GM21526 (cell line): ENCODE measurements at regions not wholly inside any gene's neighbourhood (a gene's known extent, or its start where the extent isn't known, plus 50 kb on each side); places are given as distances from the start of the nearest gene placed in this dataset.

ENCODE experiments used
- ATAC-seq: cut with Tn5 transposase; IDR thresholded peaks from one replicate; pipeline ENCODE4 v1.9.1; 2021; ENCODE audit warnings: moderate library complexity; ENCODE audit not compliant: unreplicated experiment, low FRiP score

DNA sequence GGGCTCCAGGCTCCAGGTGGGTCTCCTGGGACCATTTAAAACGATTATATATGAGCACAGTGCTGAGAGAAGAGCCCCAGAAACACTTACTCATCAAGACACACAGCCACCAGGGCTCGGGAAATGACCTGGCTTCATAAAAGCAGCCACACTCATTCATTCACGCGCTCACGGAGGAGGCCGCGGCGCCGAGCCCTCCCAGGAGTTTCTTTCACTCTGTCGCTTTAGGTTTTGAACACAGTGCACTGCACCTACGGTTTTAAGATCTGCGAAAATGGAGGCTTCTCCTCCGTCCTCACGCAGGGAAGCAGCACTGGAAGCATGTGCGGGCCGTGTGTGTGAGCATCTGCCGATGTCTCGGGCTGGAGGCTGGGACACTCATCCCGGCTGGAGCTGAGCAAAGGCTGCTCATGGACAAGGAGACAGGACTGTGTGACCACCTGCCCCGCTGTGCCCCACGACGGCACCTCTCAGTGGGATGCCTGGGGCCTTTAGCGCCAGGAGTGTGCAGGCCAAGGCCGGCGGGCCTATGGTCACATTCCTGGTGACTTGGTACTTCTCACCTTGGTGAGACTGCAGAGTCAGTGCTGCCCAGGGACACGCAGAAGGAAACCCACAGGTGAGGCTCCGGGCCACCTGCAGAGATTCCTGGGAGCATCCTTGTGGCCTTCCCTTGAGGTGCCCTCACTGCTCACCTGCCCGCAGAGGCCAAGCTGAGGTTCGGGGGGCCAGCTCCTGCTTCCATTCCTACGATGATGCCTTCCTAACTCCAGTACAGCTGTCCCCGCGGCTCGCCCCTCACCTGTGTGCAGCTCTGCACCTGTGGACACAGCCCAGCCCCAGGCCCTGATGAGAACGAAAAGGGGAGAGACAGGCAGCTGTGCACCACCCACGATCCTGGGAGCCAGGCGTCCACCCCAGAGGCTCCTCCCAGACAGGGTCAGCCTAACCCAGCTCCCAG lies 872.0 kb downstream of the BRD1 start:
- no peak for ATAC-seq

- no peak for ATAC-seq
Measured at GRCh38 chr22:48954781-48955311, 872.8 kb downstream of the BRD1 start.

DNA sequence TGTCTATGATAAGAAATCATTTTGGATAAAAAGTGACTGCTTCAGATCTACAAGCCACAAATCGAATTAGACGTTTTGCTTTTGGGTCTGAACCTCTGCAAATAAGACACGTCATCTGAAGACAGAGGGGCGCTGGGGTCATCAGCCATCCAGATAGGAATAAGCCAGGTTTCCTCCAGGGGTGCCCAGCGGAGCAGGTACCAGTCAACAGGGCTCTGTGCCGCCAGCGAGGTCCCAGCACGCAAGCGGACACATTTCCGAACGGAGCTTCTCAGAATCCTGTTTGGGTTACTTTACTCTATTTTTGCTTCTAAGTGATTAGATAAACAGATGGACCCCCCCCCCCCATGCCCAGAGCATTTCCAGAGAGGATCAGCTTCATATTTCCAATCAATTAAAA lies 873.8 kb downstream of the BRD1 start:
- ATAC-seq = no peak

DNA sequence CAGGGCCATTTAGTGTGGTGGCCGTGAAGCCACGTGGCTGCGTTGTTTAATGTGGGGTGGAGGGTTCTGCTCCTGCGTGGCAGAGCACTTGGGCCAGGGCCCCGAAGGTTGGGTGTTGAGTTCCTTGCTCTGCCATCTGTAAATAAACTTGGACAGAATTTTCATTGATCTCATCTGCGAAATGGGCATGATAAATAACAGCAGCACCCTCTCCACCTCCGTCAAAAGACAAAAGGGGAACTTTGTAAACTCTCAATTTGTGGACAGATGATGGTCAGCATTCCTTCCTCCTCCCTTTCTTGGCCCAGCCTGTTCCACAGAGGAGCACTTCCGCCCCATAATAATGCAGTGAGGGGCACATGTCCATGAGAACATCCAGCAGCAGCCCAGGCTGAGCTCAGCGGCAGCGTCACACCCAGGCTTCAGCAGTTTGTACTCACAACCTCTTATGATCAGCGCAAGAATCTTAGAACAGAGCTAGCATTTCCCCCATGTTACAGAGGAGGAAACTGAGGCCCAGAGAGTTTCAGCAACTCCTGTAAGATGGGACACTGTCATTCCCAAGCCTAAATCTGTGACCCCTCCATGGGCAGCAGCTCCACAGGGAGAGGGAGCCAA lies 874.5 kb downstream of the BRD1 start:
- no peak for ATAC-seq

DNA sequence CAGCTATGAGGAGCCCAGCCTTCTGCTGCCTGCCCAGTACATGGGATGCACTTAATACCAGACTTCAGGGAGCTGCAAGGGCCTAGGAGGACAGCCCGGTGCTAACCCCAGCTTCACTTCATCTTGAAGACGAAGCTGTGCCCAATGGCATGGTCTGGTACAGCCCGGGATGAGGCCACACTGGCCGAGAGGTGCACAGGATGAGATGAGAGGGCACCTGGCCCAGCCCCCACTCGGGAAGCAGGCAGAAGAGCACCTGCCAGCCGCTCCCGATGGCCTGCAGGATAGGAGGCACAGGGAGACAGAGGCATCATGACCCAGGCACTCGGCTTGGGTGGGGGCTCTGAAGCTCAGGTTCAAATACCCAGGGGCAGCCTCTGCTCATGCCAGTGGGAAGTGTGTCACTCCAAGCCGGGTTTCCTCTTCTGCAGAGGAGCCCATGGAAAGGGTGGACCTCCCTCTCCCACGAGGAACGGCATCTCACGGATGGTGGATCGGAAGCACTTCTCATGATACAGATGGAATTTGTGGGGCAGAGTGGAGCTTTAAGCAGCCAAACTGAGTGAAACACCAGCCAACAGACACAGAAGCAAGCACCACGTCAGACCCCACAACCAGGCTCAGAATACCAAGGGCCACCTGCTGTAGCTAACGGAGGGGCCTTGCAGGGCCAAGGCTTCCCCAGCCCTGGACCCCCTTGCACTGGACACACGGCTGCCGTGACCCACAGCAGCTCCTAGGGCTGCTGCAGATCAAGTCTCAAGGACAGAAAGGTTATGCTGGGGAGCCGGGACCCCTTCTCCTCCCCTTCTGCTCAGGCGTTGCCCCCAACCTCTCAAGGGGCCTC lies 875.2 kb downstream of the BRD1 start:
- ATAC-seq = no peak

GRCh38 chr22:48951836-48952235 lies 875.8 kb downstream of the BRD1 start:
- no peak for ATAC-seq

DNA sequence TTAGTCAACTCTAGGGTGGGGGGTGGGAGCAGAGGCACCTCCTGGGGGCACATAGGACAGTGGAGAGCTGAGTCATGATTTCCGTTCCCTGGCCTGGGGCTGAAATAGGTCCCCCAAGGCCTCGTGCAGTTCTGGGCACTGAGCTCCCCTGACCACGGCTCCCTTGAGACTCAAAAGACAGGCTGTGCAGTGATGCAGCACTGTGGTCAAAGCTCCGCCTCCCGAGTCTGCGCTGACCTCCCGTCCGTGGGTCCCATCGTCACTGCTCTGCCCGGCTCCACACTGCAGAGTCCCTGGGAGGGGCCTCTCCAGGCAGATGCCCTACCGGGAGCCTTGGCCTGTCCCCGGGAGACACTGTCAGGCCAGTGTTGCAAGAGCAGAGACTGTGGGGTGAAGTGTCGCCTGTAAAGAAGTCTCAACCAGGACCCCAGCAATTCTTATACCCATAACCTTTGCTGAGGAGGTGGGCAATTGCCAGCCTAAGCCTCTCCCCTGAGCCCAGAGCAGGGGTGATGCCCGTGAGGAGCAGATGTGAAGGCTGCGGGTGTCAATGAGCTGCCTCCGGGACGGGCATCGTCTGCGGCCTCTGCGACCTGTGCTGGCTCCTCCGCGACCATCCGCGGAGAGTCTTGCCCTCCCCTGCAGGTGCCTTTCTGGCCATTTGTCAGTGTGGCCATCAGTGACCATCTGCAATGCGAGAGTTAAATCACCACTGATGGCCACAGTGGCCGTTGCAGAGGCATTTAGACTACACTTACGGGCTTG lies 877.3 kb downstream of the BRD1 start:
- ATAC-seq = no peak

DNA sequence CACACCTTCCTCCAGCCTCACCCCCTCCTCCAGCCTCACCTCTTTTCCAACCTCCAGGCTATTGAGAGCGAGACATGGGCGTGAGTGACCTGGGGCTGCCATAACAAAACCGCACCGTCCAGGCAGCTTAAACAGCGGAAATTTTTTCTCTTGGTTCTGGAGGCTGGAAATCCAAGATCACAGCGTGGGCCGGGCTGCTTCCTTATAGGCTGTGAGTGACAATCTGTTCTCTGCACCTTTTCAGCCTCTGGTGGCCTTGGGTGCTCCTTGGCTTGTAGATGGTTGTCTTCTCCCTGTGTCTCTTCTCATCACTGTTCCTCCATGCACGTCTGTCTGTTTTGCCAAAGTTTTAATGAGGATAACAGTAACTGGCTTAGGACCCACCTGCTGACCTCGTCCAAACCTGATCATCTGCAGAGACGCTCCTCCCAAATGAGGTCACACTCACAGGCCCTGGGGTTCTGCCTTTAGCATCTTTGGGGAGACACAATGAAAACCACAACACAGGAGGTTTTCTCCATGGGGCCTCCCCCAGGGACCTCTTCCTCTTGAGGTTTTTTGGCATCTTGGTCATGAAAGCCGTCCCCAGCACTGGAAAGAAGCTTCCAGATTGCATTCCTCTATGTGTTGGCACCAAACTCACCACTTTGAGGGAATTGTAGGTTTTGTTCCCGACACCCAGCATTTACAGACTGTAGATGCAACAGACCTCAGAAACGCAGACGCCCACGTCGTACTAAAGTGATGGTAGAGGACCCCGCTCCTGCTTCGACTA lies 878.1 kb downstream of the BRD1 start:
- ATAC-seq = no peak

DNA sequence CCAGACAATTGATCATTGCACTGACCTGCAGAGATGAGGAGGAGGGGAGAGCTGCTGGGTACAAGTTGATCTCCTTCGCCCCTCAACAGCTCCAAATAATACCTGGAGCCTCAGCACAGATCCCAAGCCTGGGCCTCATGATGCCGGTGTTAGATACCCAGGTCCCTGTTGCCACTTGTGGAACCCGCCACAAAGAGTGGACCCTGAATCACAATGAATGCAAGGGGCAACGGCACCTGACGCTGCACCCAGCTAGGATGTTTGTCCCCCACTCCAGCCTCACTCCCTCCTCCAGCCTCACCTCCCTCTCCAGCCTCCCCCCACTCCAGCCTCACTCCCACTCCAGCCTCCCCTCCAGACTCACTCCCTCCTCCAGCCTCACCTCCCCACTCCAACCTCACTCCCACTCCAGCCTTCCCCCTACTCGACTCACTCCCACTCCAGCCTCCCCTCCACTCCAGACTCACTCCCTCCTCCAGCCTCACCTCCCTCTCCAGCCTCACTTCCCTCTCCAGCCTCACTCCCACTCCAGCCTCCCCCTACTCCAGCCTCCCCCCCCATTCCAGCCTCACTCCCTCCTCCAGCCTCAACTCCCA lies 879.0 kb downstream of the BRD1 start:
- ATAC-seq = no peak

DNA sequence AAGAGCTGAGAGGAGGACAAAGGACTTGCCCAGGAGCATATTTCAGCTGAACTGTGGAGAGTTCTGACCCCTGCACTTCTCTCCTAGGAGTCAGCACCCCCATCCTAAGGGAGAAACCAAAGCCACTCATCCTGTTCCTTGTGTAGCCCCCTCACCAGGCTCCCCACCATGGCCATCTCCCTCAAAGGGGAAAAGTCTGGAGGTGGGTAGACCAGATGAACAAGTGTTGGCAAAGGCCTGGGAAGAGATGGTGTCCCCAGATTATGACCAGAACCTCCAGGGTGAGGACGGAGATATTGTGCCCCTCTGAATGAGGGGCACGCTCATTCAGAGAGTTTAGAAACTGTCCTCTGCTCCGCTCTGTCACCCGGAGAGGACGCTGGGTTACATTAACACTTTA lies 880.0 kb downstream of the BRD1 start:
- ATAC-seq = no peak

- no peak for ATAC-seq
Measured at GRCh38 chr22:48945621-48946458, 881.8 kb downstream of the BRD1 start.

DNA sequence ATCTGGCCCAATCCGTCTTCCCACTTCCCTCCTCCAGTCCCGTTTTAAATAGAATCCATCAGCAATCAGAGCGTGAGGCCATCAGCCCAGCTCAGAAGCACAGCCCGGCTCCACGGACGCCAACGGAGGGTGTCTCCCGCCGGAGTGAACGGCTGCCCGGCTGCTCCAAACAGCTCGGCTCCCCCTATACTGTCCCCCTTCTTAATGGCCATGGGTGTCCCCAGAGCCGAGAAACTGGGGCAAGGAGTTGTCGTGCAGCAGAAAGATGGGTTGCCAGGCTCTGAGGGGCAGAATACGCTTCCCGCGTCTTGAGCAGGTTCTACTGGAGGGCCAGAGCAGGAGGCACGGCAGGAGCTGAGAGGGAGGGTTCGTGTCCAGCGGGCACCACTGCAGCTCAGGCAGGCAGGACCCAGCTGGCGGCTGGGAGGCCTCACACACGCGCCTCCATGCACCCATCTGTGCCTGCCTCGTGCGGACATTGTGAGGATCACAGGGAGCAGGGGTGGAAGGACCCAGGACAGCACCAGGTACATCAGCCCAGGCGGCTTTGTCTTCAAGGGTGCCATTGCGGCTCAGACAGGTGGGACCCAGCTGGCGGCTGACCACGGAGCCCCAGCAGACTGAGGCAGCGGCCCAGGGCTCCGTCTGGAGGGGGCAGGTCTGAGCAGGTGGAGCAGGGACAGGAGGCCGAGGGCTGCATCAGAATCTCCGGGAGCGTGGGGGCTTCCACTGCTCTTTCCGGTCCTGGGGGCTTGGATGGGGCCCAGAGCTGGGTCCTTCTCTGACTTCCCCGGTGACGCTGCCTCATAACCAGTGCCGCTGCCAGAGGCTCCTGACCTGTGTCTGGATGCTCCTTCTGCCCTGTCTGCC lies 882.7 kb downstream of the BRD1 start:
- ATAC-seq = no peak

DNA sequence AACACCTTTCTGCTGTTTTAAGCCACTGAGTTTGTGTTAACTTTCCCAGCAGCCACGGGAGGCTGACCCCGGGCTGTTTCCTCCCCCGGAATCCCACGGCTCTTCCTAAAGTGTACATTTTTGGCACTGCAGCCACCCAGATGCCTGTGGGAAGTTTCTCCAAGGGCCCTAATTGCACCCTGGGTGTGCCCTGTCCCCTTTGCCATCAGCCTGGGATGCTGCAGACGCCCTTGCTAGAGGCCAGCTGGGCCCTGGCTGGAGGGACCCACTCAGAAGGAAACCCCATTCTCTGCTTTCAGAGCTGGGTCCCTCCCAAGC lies 883.3 kb downstream of the BRD1 start:
- no peak for ATAC-seq

DNA sequence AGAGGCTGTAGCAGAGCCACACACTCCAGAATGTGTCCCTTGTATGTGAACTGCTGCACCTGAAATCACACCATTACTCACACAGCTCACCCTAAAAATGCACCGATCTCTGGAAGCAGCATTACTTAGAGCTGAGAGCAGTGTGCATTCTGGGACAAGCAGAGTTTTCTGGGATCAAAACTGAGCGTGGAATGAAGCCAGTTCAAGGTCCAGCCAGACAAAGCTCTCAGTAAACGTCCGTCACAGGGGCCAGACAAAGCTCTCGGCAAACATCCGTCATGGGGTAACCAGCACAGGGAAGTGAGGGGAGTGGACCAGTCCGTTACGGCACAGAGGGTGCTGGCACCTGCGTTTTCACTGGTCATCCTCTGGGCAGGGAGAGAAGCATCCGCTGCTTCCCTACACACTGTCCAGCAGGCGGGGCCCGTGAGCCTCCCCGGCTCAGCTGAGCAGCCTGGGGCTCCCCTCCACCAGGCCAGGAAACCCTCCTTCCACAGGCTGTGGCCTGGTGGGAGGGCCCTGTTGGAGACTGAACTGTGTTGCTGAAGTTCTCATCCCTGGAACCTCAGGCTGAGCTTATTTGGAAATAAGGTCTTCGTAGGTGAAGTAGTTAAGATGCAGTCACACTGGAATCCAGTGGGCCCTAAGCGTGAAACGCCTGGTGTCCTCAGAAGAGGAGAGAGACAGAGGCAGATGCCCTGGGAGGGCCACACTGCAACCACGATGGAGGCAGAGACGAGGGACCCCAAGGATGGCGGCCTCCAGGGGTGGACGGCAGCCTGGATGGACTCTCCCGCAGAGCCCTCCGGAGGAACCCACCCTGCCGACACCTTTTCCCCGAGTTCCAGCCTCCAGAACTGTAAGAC lies 883.9 kb downstream of the BRD1 start:
- ATAC-seq = no peak

GRCh38 chr22:48942698-48943566 lies 884.7 kb downstream of the BRD1 start:
- no peak for ATAC-seq
